Mesendoderm (in vitro differentiated cells): ENCODE measurements at regions not wholly inside any gene's neighbourhood (a gene's known extent, or its start where the extent isn't known, plus 50 kb on each side); places are given as distances from the start of the nearest gene placed in this dataset.
"Not testable (repeated sequence)": the region's sequence is repeated elsewhere in the genome, so short reads cannot be mapped to it uniquely, and the experiment has no call there.

ENCODE experiments used
- DNase-seq: peaks from one replicate; pipeline ENCODE4 v3.0.0; 2013
- H2AK5ac ChIP-seq: 2 replicates; pipeline ENCODE4 v1.6.1; 2013; ENCODE audit warnings: low read length, inconsistent platforms
- H2BK120ac ChIP-seq: 2 replicates; pipeline ENCODE4 v1.6.1; 2013; ENCODE audit warnings: low read depth, mild to moderate bottlenecking, low read length, moderate library complexity, mixed read lengths
- H2BK15ac ChIP-seq: replicated peaks from 2 replicates; pipeline ENCODE4 v1.6.1; 2013; ENCODE audit warnings: low read depth, mild to moderate bottlenecking, moderate library complexity
- H2BK5ac ChIP-seq: 2 replicates; pipeline ENCODE4 v1.6.1; 2013; ENCODE audit warnings: low read length, inconsistent platforms
- H3K18ac ChIP-seq: 2 replicates; pipeline ENCODE4 v1.6.1; 2013; ENCODE audit warnings: mild to moderate bottlenecking, low read length, mixed read lengths
- H3K23ac ChIP-seq: one replicate; pipeline ENCODE4 v1.6.1; 2013; ENCODE audit warnings: low read length
- H3K27ac ChIP-seq: 2 replicates; pipeline ENCODE4 v1.5.1; 2013; ENCODE audit warnings: low read depth, mild to moderate bottlenecking, inconsistent platforms, low read length, moderate library complexity
- H3K27me3 ChIP-seq: 2 replicates; pipeline ENCODE4 v1.6.1; 2013; ENCODE audit warnings: low read length, control low read depth, mild to moderate bottlenecking, inconsistent platforms; ENCODE audit not compliant: insufficient read depth, poor library complexity
- H3K36me3 ChIP-seq: 2 replicates; pipeline ENCODE4 v1.6.1; 2013; ENCODE audit warnings: low read length, inconsistent platforms; ENCODE audit not compliant: control insufficient read depth, insufficient read depth
- H3K4ac ChIP-seq: one replicate; pipeline ENCODE4 v1.6.1; 2013; ENCODE audit warnings: low read depth, mild to moderate bottlenecking, low read length, moderate library complexity
- H3K4me1 ChIP-seq: 2 replicates; pipeline ENCODE4 v1.6.1; 2013; ENCODE audit warnings: low read depth, low read length, inconsistent platforms; ENCODE audit not compliant: control insufficient read depth
- H3K4me2 ChIP-seq: 2 replicates; pipeline ENCODE4 v1.6.1; 2013; ENCODE audit warnings: low read length
- H3K4me3 ChIP-seq: 2 replicates; pipeline ENCODE4 v1.5.1; 2013; ENCODE audit warnings: mild to moderate bottlenecking, low read length
- H3K56ac ChIP-seq: one replicate; pipeline ENCODE4 v1.6.1; 2013; ENCODE audit warnings: low read length
- H3K79me1 ChIP-seq: 2 replicates; pipeline ENCODE4 v1.6.1; 2013; ENCODE audit warnings: low read length, inconsistent platforms
- H3K79me2 ChIP-seq: 2 replicates; pipeline ENCODE4 v1.6.1; 2013; ENCODE audit warnings: mild to moderate bottlenecking, low read length; ENCODE audit not compliant: control insufficient read depth, insufficient read depth
- H3K9ac ChIP-seq: 2 replicates; pipeline ENCODE4 v1.6.1; 2013; ENCODE audit warnings: low read length, inconsistent platforms
- H4K5ac ChIP-seq: one replicate; pipeline ENCODE4 v1.6.1; 2013; ENCODE audit warnings: low read length
- H4K8ac ChIP-seq: one replicate; pipeline ENCODE4 v1.6.1; 2013; ENCODE audit warnings: low read depth, mild to moderate bottlenecking, control low read depth, low read length, moderate library complexity
- WGBS: extraction: QIAGEN DNeasy Blood & Tissue Kit; methylation state at CpG from one replicate; pipeline ENCODE4 v1.1.7; 2013; ENCODE audit warnings: low lambda C conversion rate, missing lambda C conversion rate; ENCODE audit not compliant: insufficient coverage; ENCODE audit errors: extremely low coverage; 5-methylcytosine and 5-hydroxymethylcytosine counted together

- not testable (repeated sequence) for H2BK15ac ChIP-seq, H2AK5ac ChIP-seq, H3K23ac ChIP-seq, H3K27ac ChIP-seq, H3K36me3 ChIP-seq, H4K5ac ChIP-seq, H3K18ac ChIP-seq, H3K4me1 ChIP-seq, H3K9ac ChIP-seq, H2BK120ac ChIP-seq, H2BK5ac ChIP-seq, H3K4ac ChIP-seq, H3K79me1 ChIP-seq, H4K8ac ChIP-seq, H3K4me3 ChIP-seq, H3K4me2 ChIP-seq, H3K56ac ChIP-seq, H3K79me2 ChIP-seq, H3K27me3 ChIP-seq, DNase-seq
- no CpG with 5 or more reads among the region's 1 CpG for WGBS
Observed at GRCh38 chr1:197836356-197836755, 61.1 kb upstream of the DENND1B start.

GRCh38 chr1:197829011-197829410 lies 53.7 kb upstream of the DENND1B start:
- not testable (repeated sequence) for H2BK120ac ChIP-seq, H2AK5ac ChIP-seq, H3K18ac ChIP-seq, H3K4ac ChIP-seq, H3K27ac ChIP-seq, H3K9ac ChIP-seq, H3K4me1 ChIP-seq, H2BK15ac ChIP-seq, H2BK5ac ChIP-seq, H3K23ac ChIP-seq, H3K79me2 ChIP-seq, H3K4me3 ChIP-seq, DNase-seq, H3K79me1 ChIP-seq, H4K8ac ChIP-seq, H3K4me2 ChIP-seq, H3K27me3 ChIP-seq, H3K56ac ChIP-seq, H3K36me3 ChIP-seq, H4K5ac ChIP-seq
- no CpG with 5 or more reads among the region's 1 CpG for WGBS

DNA sequence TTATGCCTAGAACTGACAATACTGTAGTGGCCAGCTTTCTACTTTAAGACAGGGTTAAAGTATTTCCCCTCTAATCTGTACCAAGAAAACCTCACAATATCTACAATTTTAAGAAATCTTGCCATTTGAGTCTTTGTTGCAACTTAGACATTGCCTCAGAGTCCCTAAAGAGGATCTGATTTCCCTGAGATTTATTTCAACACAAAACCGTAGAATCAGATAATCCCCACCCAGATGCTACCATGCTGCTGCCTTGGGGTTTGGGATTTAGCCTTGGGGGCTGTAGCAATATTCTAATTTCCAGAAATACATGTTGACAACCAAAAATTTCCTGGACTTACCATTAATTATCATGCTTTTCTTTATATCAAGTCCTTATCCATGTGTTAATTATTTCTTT lies 50.3 kb upstream of the DENND1B start:
- Histone ChIP-seq H3K18ac (no peak overlapping the region), H2BK5ac (no peak overlapping the region), H3K9ac (no peak overlapping the region), H3K79me1 (no peaks in the 10 kb centered on the region), H4K5ac (no peak overlapping the region), H3K4me1 (no peaks in the 10 kb centered on the region), H3K4me2 (no peak overlapping the region), H3K79me2 (no peaks in the 10 kb centered on the region), H2BK15ac (no peak overlapping the region), H3K56ac (no peak overlapping the region), H3K4ac (no peak overlapping the region), H2BK120ac (no peak overlapping the region), H3K4me3 (no peak overlapping the region), H4K8ac (no peak overlapping the region), H3K27me3 (no peaks in the 10 kb centered on the region), H3K23ac (no peak overlapping the region), H3K36me3 (no peaks in the 10 kb centered on the region), H3K27ac (no peak overlapping the region), H2AK5ac (no peak overlapping the region)
- no CpG with 5 or more reads among the region's 1 CpG for whole genome bisulfite sequencing
- DNase-seq = no peak
